SU-DHL-6 (cell line): ENCODE measurements at regions not wholly inside any gene's neighbourhood (a gene's known extent, or its start where the extent isn't known, plus 50 kb on each side); places are given as distances from the start of the nearest gene placed in this dataset.

ENCODE experiments used
- H2AFZ ChIP-seq: fragments of 200-600 bp; sonication (generic); 2 replicates; pipeline ENCODE4 v1.6.1; 2014; ENCODE audit warnings: low read depth, mild to moderate bottlenecking, moderate library complexity, mixed read lengths, antibody characterized with exemption, low read length; ENCODE audit not compliant: severe bottlenecking
- H3F3A ChIP-seq: fragments of 200-600 bp; shearing (Covaris generic); 2 replicates; pipeline ENCODE4 v1.6.0; 2016; ENCODE audit warnings: antibody characterized with exemption, mild to moderate bottlenecking; ENCODE audit not compliant: insufficient read depth
- H3K27ac ChIP-seq: fragments of 200-600 bp; sonication (generic); 2 replicates; pipeline ENCODE4 v1.5.1; 2016; ENCODE audit warnings: low read depth, mild to moderate bottlenecking, low read length, moderate library complexity, mixed read lengths
- H3K27me3 ChIP-seq: fragments of 200-600 bp; sonication (generic), shearing (Covaris generic); 2 replicates; pipeline ENCODE4 v1.6.0; 2014; ENCODE audit warnings: mild to moderate bottlenecking, low read length
- H3K36me3 ChIP-seq: fragments of 200-600 bp; sonication (generic); 2 replicates; pipeline ENCODE4 v1.6.1; 2014; ENCODE audit warnings: mild to moderate bottlenecking, low read length, mixed read lengths
- H3K4me2 ChIP-seq: fragments of 300-600, 200-600 bp; shearing (Covaris generic), sonication (generic); 2 replicates; pipeline ENCODE4 v1.6.0; 2014; ENCODE audit warnings: low read length, low read depth, mild to moderate bottlenecking; ENCODE audit not compliant: poor library complexity, severe bottlenecking
- H3K4me3 ChIP-seq: fragments of 200-600 bp; sonication (generic); 2 replicates; pipeline ENCODE4 v1.5.1; 2014; ENCODE audit warnings: antibody characterized with exemption, low read length, mild to moderate bottlenecking, mixed read lengths; ENCODE audit not compliant: insufficient read depth, poor library complexity, severe bottlenecking
- H3K79me2 ChIP-seq: fragments of 200-600 bp; sonication (generic); 2 replicates; pipeline ENCODE4 v1.6.1; 2014; ENCODE audit warnings: mild to moderate bottlenecking, low read length, moderate library complexity; ENCODE audit not compliant: insufficient read depth
- H3K9ac ChIP-seq: fragments of 200-600 bp; sonication (generic); 2 replicates; pipeline ENCODE4 v1.7.0; 2014; ENCODE audit warnings: mild to moderate bottlenecking, low read length
- H3K9me2 ChIP-seq: fragments of 200-600 bp; sonication (generic); replicated peaks from 2 replicates; pipeline ENCODE4 v1.6.1; 2014; ENCODE audit warnings: low read length; ENCODE audit not compliant: insufficient read depth
- H3K9me3 ChIP-seq: fragments of 200-600 bp; sonication (generic); 2 replicates; pipeline ENCODE4 v1.6.1; 2014; ENCODE audit warnings: low read length, mixed read lengths; ENCODE audit not compliant: insufficient read depth
- H4K20me1 ChIP-seq: fragments of 200-600 bp; sonication (generic); 2 replicates; pipeline ENCODE4 v1.6.1; 2014; ENCODE audit warnings: low read depth, mild to moderate bottlenecking, antibody characterized with exemption, low read length, moderate library complexity, mixed read lengths
- CTCF ChIP-seq: fragments of 200-600 bp; sonication (generic); IDR thresholded peaks from one replicate; pipeline ENCODE4 v1.5.1; 2017; ENCODE audit warnings: antibody characterized with exemption, mild to moderate bottlenecking, low read length, moderate library complexity; ENCODE audit not compliant: insufficient read depth, poor library complexity, severe bottlenecking
- EZH2phosphoT487 ChIP-seq: fragments of 200-600 bp; sonication (generic), shearing (Covaris generic); conservative IDR thresholded peaks from 2 replicates; pipeline ENCODE4 v1.6.1; 2018; ENCODE audit warnings: mild to moderate bottlenecking, antibody characterized with exemption, low read length, moderate library complexity, mixed read lengths

- H2AFZ ChIP-seq: no peak overlapping the region
- H3K36me3 ChIP-seq: no peaks in the 10 kb centered on the region
- no peaks in the 10 kb centered on the region for H3F3A ChIP-seq
- no peaks in the 10 kb centered on the region for H3K79me2 ChIP-seq
- H3K27me3 ChIP-seq: no peaks in the 10 kb centered on the region
- no peak overlapping the region for H3K27ac ChIP-seq
- no peak overlapping the region for H3K4me3 ChIP-seq
- no peaks in the 10 kb centered on the region for H3K9me3 ChIP-seq
- H3K9ac ChIP-seq: no peak overlapping the region
- H4K20me1 ChIP-seq: no peaks in the 10 kb centered on the region
- H3K9me2 ChIP-seq: no peaks in the 10 kb centered on the region
- TF ChIP-seq CTCF (no peak), EZH2phosphoT487 (no peak)
- no peak overlapping the region for H3K4me2 ChIP-seq
Observed at GRCh38 chr2:60699617-60700016, 56.5 kb upstream of the PAPOLG start.

GRCh38 chr2:60706021-60706420, 50.0 kb upstream of the PAPOLG start:
- Histone ChIP-seq H3K27ac (no peak overlapping the region), H2AFZ (no peak overlapping the region), H4K20me1 (no peaks in the 10 kb centered on the region), H3K4me2 (no peak overlapping the region), H3K4me3 (no peak overlapping the region), H3K27me3 (no peaks in the 10 kb centered on the region), H3K36me3 (no peaks in the 10 kb centered on the region), H3K9ac (no peak overlapping the region), H3K9me3 (no peaks in the 10 kb centered on the region), H3K9me2 (no peaks in the 10 kb centered on the region), H3F3A (no peaks in the 10 kb centered on the region), H3K79me2 (no peaks in the 10 kb centered on the region)
- no peak for TF ChIP-seq CTCF
- TF ChIP-seq EZH2phosphoT487: no peak
